ENCODE measurements at regions not wholly inside any gene's neighbourhood (a gene's known extent, or its start where the extent isn't known, plus 50 kb on each side); places are given as distances from the start of the nearest gene placed in this dataset.
"Not testable (repeated sequence)": the region's sequence is repeated elsewhere in the genome, so short reads cannot be mapped to it uniquely, and the experiment has no call there.

DNA sequence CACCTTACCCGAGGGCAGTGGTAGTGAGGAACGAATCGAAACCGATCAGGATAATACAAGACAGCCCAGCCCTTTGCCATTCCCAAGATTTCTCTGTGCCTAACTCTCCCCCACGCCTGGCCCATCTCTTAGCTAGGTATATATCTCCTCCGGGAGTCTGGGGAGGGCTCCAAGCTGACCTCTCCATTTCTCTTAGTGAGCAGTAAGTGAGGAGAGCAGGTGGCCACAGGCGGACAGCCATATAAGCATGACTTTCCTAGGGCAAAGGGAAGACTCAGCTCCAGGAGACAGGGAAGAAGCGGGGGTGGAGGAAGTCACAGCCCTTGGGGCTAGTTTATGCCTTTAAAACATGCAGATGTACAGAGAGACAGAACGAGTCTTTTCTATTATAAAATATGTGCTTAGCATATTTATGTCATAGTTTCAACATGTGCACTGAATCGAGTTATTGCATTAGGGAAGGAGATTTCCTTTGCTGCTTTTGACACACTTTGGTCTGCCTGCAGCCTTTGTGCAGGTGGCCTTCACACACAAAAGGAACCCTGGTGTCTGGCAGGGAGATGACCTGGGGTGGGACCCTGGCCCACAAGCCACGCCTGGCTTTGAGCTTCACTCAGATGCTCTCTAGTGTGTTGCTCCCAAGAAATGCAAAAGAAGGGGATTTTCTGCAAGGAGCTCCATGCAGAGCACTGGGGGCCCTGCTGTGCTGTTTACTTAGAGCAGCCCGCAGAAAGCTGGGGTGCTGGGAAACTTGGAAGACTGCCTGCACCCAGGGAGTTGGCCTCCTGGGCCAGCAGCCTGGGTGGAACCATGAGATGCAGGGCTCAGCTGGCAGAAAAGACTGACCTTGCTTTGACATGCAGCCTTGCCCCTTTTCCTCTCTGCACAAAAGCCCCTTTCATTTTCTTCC lies 613.3 kb downstream of the BCOR start:
- no peak for DNase-seq

DNA sequence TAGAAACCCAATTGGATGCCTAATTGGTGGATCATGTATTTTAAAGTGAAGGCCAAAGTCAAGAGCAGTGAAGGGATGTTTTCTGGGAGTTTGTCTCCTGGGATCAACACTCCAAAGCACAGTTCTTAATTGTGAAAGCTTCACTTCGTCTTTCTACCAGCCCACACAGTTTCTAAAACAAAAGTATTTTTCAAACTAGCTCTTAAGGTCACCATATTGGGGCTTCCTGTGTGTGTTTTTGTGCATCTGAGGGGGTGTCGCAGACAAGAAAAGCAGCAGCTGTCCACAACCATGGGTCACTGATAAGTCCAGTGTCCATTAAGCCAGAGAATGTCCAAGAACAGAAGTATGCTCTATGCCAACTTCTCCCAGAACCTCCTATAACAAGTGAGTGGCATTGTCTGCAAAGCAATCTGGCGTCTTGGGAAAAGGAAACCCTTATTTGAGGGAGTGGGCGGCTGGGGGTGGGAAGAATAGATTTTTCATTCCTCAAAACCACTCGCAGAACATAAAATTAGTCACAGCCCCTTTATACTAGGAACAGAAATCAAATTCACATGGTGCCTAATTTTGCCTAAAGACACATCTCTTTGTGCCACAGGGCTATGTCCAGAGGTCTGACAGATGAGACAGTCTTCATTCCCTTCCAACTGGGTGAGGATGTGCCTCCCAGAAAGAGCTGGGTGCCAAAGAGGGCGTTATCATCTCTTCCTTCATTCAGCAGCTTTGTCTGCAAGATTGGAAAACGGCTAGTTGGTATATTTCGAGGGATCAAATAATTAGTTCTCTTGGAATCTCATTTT lies 610.4 kb downstream of the BCOR start:
- no peak for DNase-seq

DNA sequence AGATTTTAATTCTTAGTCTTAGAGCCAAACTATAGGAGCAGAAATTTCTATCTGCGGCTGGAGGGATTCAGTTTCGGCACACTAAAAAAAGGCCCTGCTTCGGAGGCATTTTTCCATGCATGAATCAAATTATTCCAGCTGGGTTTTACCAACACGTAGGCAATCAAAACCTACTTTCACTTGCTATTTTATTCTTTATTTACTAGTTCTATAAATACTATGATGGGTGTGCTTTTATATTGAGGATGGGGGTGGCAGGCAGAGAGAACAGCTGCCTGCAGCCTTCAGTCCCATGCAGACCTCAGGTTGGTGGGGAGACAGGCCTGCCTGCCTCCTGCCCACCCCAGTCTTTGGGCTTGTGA lies 609.8 kb downstream of the BCOR start:
- no peak for DNase-seq

DNA sequence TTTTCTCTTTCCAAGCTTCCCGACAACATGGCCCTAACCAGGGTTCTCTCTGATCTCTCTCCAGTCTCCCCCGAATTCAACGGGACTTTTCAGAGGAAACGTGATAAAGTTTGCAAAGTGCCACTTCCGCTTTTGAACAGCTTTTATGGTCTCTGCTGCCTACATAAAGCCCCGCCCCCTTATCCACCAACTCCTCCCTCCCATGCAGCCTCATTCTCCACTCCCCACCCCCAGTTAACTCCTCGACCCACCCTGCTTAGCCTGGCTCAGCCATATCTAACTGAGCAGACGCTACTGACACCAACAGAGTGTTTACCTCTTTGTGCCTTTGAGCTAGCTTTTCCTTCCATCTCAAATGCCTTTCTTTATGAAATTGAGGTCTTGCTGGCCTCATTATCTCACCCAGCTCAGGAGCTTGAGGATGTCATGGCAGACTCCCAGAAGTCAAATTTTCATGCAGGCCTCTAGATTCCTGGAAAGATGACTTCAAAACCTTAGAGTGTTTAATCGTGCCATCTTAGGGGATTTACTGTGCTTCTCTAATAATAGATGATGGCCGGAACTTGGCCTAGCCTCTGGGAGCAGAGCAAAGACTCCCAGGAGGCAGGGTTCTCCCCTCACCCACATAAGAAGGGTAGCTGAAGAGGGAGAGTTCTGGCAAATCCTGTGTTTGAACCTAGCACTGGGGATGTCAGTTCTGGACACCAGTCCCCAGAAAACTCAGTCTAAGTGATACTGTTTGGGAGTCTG lies 606.0 kb downstream of the BCOR start:
- peak; percentile 70 for DNase-seq

DNA sequence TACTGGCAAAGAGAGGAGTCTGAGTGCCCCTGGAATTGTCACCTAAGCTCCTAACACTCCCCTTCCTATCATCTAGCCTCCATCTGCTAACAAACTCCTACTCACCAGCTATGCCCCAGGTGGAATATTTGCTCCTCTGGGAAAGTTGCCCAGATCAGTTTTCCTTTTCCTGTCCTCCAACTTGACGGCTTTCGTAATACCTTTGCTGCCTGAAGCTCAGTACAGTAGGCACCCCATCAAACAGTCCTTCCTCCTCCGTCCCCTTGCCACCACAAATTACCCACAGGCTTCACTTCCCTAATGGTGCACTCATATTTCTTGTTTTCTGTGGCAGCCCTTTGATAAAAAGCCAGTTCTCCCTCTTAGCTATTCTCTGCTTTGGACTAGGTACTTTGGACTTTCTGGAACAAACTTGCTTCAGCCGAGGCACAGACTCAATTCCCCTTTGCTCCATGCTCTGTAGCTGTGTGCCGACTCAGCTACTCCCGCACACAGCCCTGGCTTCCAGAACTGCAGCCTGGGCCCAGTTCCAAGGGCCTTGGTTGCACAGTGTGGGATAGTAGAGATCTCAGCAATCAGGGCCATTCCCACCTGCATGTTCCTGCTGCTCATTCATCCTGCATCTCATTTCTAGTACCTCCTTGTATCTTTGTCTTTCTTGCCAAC lies 605.1 kb downstream of the BCOR start:
- peak; percentile 13 for DNase-seq

DNA sequence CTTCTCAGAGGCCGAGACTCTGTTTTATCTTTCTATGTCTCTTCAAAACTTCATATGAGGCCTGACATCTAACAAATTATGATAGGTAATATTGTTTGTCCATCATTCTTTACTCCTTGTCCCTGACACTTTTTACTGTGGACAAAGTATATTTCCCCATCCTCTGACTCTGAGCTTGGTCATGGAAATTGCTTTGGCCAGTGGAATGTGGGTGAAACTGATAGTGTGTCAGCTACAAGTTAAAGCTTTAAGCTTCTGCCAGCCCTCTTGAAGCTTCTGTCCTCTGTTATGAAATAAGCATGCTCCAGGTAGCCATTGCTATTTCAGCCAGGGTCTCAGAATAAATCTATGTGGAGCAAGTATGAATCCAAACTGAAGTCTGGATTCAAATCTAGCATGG lies 604.6 kb downstream of the BCOR start:
- no peak for DNase-seq

DNA sequence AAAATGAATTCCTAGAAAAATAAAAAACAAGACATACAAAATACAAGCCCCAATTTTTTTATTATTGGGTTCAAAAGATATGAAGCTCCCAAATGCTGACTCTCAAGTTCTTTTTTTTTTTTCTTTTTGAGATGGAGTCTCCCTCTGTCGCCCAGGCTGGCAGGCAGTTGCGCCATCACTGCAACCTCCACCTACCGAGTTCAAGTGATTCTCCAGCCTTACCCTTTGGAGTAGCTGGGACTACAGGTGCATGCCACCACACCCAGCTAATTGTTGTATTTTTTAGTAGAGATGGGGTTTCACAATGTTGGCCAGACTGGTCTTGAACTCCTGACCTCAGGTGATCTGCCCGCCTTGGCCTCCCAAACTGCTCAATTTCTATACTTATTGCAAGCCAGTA lies 600.6 kb downstream of the BCOR start:
- not testable (repeated sequence) for DNase-seq

DNA sequence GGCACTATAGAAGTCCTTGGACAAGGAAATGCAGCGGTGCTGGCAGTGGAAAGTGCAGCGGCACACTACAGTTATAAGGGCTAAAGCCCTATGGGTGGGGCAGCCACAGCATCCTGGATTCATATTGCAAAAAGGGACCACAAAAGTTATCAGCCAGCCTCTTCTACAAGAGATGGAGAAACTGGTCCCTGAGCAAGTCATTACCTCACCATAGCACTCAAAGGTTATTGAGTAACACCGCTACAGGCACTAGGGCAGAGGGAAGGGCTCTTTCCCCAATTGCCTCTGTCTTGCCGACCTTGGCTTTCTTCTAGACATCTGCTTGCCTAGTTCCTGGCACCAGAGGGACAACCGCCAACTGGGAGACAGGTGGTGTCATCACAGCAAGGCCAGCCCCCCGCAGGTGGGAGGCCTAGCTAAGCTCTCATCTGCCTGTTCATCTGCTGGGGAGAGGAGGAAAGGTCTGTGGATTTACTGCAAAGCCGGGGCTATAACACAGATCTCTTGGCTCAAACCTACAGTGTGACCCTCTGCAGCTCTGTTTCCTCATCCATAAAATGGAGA lies 600.0 kb downstream of the BCOR start:
- DNase-seq: no peak

DNA sequence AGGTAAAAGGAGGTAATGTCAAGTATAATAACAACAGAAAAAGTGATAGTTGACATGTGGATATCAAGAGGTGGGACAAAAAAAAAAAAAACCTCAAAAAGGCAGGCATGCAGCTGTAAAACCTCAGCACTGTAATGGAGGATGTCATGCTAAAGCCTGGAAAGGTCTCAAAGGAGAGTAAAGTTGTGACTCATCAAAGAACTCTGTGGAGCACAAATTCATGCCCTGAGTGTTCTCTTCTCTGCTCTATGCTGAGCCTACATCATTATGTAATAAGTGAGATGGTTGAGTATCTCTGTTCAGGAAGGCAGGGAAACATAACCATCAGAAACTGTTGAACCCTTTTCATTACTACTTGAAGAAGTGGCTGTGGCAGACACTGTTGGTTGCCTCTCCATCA lies 597.8 kb downstream of the BCOR start:
- DNase-seq: no peak

DNA sequence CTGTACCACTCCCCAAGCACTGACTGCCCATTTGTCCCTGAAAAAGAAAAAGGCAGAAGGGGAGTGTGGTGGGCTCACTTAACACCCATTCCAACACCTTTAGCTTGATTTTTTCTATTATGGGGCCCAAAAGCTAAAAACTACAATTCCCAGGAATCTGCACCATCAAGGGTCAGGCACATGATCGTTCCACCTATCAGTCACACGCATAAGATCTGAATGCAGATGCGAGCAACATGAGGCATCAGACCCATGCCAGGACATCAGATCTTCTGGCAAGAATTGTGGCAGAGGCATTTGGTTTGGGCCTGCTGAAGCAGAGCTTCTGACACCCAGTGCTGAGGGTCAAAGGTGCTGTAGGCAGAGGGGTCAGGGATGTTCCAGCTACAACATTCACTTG lies 595.9 kb downstream of the BCOR start:
- DNase-seq: no peak

DNA sequence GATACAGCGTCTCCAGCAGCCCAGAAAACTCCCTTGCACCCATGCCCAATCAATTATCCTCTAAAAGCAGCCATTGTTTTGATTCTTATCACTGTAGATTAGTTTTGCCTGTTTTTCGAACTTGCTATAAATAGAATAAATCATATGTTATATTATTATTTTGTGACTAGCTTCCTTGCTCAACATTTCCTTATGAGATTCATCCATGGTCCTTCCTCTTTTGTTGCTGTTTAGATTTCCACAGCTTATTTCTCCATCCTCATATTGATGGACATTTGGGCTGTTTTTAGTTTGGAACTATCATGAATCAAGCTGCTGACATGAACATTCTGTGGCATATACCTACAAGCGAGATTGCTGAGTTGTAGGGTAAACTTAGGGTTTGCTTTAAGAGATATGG lies 595.3 kb downstream of the BCOR start:
- DNase-seq: no peak

DNA sequence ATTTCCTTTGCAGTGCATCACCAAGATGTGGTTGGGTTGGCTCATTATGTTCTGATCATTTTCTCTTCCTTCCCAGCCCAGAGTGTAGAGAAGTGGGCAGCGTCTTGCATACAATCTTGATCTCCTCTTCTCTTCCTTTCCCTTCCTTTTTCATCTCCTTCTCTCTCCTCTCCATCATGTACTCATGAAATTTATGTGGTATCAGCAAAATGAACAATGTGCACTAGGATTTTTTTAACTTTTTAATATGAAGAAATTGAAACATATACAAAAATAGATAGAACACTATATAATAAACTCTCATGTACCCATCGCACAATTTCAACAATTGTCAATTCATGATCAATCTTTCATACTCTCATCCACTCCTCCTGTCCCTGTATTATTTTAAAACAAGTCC lies 593.5 kb downstream of the BCOR start:
- no peak for DNase-seq

DNA sequence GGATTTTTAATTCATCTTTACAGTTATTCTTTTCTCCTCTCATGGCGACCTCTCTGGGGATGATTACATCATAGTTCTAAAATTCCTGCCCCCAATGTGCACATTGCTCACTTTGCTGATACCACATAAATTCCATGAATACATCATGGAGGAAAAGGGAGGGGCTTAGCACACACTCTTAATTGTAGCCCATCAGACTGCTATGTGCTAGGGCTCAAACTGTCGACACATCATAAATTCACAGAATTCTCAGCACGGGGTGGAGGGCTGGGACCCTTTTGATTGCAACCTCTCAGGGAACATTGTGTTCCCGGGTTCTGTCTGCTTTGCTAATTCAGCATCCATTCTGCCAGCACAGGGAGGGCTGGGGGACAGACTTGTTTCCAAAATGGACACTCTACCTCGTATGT lies 592.9 kb downstream of the BCOR start:
- DNase-seq: no peak

DNA sequence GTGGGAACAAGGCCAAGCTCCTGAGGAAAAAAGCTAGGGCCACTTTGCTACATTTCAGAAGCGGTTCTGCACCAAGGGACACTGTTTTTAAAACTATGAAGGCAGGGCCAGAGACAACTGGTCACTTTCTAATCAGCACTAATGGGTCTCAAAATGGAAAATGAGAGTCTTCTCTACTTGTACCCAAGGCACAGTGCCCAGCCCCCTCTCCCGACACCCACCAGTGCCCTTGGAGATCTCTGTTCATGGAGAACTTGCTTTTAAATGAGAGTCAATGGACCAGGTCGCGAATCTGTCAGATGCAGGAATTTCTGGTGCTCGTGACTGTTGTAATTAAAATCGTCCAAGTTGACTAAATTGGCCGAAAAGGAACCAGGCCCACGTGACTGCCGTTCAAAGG lies 591.6 kb downstream of the BCOR start:
- no peak for DNase-seq

DNA sequence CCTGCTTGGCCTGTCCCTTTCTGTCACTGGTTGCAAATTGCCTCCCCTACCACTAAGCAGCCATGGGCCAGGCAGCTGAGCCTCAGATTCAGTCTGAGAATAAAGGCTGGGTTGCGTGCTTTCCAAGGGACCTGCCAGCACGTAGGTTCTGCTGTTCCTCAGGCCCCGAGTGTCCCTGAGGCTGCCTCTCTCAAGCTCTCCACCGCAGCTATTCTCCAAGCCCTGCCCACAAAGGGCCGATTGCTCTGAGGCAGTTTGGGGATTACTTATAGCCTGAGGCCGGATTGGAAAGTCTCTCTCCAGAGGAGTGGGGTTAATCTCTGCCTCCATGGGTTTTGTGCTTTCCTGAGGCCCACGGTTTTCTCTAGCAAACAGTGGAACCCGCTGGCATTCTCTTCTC lies 590.7 kb downstream of the BCOR start:
- no peak for DNase-seq

DNA sequence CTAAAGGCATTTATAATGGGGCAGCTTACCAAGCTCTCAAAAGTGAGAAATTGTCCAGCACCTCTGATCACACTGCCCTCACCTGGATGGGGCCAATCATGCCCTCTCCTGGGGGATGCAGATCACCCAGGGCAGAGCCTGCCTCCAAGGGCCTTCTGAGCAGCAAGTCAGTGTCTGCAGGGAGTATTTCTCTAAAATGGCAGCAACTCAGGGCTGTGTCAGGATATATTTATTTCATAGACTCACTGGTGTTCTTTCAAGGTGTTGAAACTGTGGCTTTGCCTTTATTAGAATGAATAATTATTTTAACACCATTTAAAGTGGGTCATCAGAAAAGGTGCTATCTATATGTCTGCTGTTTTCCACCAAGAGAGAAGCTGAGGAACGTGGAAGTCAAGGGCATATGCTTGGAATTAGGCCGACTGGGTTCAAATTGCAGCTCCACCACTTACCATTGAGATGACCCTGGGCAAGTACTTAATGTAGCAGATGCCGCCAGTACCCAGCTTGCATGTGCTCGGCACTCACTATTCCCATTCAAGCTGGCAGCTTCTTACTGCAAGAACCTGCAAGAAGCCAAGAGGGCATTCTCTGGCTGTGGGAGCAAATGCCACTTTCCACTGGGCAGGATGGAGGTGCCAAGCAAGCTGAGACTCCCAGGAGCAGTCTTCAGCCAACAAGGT lies 590.0 kb downstream of the BCOR start:
- DNase-seq: no peak

DNA sequence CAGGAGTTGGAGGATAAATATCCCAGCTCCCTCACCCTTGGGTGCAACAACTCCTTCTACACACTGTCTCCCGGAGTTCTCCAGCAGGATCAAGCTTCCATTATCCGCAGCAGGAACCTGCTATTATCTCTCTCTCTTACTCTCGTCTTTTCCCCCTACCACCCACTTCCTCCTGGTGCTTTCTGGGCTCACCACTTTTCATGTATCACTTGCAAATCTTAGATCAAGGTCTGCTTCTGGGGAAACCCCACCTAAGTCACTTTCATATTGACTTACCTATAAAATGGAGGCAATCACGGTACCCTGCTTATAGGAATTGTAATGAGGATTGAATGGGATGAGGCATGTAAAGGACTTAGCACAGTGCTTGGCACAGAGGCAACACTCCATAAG lies 589.5 kb downstream of the BCOR start:
- no peak for DNase-seq

DNA sequence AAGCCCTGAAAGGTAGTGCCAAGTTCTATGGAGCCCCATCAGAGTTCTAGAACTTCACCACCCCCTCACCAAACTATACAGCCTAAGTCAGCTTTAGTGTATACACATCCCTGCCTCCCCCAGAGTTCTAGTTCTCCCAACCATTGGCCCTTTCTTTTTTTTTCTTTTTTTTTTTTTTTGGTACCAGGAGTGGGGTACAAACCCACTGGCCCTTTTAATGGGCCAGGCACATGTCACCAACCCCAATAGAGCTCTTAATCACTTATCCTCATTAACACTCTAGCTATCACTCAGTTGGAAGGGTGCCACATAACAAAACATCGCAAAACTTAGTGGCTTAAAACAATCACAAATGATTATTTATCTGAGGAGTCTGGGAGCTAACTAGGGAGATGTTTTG lies 588.6 kb downstream of the BCOR start:
- no peak for DNase-seq

DNA sequence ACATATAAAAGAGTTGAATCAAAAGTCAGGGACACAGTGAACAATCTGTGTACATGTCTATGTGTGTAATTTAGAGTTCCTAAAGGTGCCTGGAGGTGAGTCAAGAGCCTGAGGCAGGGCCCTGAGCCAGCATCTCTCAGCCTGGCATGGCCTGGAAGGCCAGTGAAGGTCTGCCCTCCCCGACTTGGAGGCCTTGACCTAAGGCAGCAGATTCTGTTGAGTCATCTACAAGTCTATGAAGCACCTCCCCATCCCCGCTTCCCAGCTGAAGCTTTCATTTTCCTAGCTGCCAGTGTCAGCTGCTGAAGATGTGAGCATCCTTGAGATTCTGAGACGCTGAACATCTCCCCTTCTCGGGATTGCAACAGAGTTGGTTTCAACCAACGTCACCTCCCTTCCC lies 583.9 kb downstream of the BCOR start:
- no peak for DNase-seq

DNA sequence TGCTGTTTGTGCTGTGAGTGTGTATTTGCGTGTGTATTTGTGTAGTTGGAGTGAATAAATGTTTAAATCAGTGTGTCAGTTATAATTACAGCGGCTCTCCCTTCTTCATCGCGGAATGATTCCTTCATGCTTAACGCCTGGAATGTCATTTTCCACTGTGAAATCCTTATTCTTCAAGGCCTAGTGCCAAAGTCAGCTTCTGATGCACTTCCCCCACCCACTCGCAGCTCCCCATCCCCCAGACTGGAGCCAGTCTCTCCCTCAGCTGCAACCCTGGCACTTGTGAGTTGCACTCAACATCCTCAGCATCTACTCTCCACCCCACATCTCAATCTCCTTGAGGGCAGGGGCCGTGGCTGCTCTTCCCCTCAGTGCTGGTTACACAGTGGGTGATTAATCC lies 583.0 kb downstream of the BCOR start:
- DNase-seq: no peak

DNA sequence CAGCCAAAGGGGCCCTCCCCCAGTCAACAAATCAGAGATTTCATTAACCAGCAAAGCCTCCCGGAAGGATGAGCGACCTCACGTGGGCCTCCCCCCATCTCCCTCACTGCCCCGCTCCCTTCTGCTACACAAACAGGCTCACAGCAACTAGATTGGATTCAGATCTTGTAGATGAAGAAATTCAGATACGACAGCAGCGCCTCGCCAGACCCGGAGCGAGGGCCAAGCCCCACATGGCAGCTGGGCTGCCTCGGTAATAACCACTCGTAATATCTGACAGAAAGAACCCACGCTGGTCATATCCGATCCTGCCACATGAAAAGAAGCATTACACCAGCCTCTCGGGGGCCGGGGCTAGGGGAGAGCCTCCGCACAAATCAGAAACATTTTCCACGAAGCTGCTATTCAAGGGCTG lies 581.3 kb downstream of the BCOR start:
- no peak for DNase-seq

DNA sequence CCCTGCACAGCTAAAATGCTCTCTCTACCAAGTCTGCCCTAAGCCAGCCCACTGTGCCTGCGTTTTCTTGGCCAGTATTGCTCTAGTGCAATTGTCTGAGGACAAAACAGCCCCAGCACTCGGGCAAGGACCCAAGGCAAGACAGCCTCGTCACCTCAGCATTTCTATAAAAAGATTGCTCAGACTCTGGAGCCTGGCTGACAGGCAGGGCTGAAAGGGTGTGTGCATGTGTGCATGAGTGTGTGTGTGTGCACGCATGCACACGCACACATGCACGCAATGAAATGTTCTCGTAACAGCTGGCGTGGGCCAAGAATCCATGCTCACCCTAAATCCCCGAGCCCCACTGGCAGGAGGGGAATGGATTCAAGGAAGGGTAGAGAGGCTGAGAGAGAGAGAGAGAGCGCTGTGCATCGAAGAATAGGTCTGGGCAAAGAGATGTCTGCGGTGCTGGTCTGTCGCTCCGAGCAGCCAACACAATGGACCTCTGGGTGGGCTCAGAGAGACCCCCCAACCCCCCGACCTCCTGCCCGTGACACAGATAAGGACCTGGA lies 579.2 kb downstream of the BCOR start:
- no peak for DNase-seq
